Adrenal gland (tissue), 5 donors: ENCODE measurements at regions not wholly inside any gene's neighbourhood (a gene's known extent, or its start where the extent isn't known, plus 50 kb on each side); places are given as distances from the start of the nearest gene placed in this dataset.

Source experiments
- CTCF ChIP-seq, 6 experiments: fragments of 450-650 bp in 4 of 6; fragments of 200-600 bp in 2 of 6; sonication (generic) in 1 of 6; IDR thresholded peaks; 1 replicate in 5 of 6; 2 replicates in 1 of 6; pipeline versions ENCODE4 v1.5.1 to v1.8.0; 2016 to 2021; ENCODE audit warnings: antibody characterized with exemption in 6 of 6, mild to moderate bottlenecking in 2 of 6, moderate library complexity in 1 of 6
- POLR2A ChIP-seq, 2 donors: fragments of 450-650 bp; IDR thresholded peaks; one replicate each; pipeline ENCODE4 v1.6.1; 2017; ENCODE audit warnings: antibody characterized with exemption in 2 of 2, mild to moderate bottlenecking in 2 of 2, moderate library complexity in 1 of 2
- donor health status: DM: no; HTN: no; CAD: no.

GRCh38 chr10:116001976-116002375, 271.0 kb downstream of the GFRA1 start:
- TF ChIP-seq CTCF (IDR thresholded peaks at IDR 0.05) (no peak), POLR2A (IDR thresholded peaks at IDR 0.05) (no peak)
